Stomach smooth muscle (tissue), 2 donors: ENCODE measurements at regions not wholly inside any gene's neighbourhood (a gene's known extent, or its start where the extent isn't known, plus 50 kb on each side); places are given as distances from the start of the nearest gene placed in this dataset.

Source experiments
- H3K27ac ChIP-seq: one replicate; pipeline ENCODE4 v1.7.0; 2013; ENCODE audit warnings: mild to moderate bottlenecking, low read length, inconsistent platforms
- H3K27me3 ChIP-seq, 2 donors: one replicate each; pipeline ENCODE4 v1.7.0; 2013; ENCODE audit warnings: low read length in 2 of 2; ENCODE audit not compliant: insufficient read depth in 2 of 2, control insufficient read depth in 1 of 2
- H3K36me3 ChIP-seq, 2 donors: one replicate each; pipeline ENCODE4 v1.7.0; 2013; ENCODE audit warnings: low read length in 2 of 2; ENCODE audit not compliant: control insufficient read depth in 2 of 2, insufficient read depth in 2 of 2
- H3K4me1 ChIP-seq: one replicate; pipeline ENCODE4 v1.7.0; 2013; ENCODE audit warnings: low read length; ENCODE audit not compliant: control insufficient read depth, insufficient read depth
- H3K4me3 ChIP-seq, 2 donors: one replicate each; pipeline ENCODE4 v1.7.0; 2013; ENCODE audit warnings: low read length in 2 of 2
- H3K9ac ChIP-seq, 2 donors: one replicate each; pipeline ENCODE4 v1.7.0; 2013; ENCODE audit warnings: low read length in 2 of 2, mild to moderate bottlenecking in 1 of 2
- H3K9me3 ChIP-seq, 2 donors: one replicate each; pipeline ENCODE4 v1.7.0; 2013; ENCODE audit warnings: low read length in 2 of 2; ENCODE audit not compliant: control insufficient read depth in 2 of 2
- donor health status: healthy.
- donor health status: Pancreatic carcinoma.

- Histone ChIP-seq H3K9me3 (no peaks in the 10 kb centered on the region), H3K9ac (no peak overlapping the region), H3K27me3 (no peaks in the 10 kb centered on the region), H3K4me3 (no peak overlapping the region), H3K36me3 (no peaks in the 10 kb centered on the region), H3K27ac (no peak overlapping the region), H3K4me1 (no peaks in the 10 kb centered on the region)
These were observed 170.4 kb downstream of the SMIM20 start for GRCh38 chr4:26084414-26084813.

GRCh38 chr4:26085551-26085950 is 171.5 kb downstream of the SMIM20 start:
- no peaks in the 10 kb centered on the region for H3K27me3 ChIP-seq
- H3K9ac ChIP-seq: no peak overlapping the region

GRCh38 chr4:26086621-26087441 is 172.8 kb downstream of the SMIM20 start:
- no peaks in the 10 kb centered on the region for H3K36me3 ChIP-seq
- H3K27ac ChIP-seq: no peak overlapping the region
- H3K27me3 ChIP-seq: no peaks in the 10 kb centered on the region

More at GRCh38 chr4:26085551-26085950, 171.5 kb downstream of the SMIM20 start:
- Histone ChIP-seq H3K9me3 (no peaks in the 10 kb centered on the region), H3K4me3 (no peak overlapping the region), H3K4me1 (no peaks in the 10 kb centered on the region), H3K36me3 (no peaks in the 10 kb centered on the region), H3K27ac (no peak overlapping the region)

GRCh38 chr4:26088433-26088928 is 174.5 kb downstream of the SMIM20 start:
- Histone ChIP-seq H3K36me3 (no peaks in the 10 kb centered on the region), H3K9me3 (no peaks in the 10 kb centered on the region), H3K9ac (no peak overlapping the region), H3K4me3 (no peak overlapping the region), H3K27ac (no peak overlapping the region), H3K4me1 (no peaks in the 10 kb centered on the region), H3K27me3 (no peaks in the 10 kb centered on the region)

More at GRCh38 chr4:26086621-26087441, 172.8 kb downstream of the SMIM20 start:
- no peaks in the 10 kb centered on the region for H3K4me1 ChIP-seq
- no peaks in the 10 kb centered on the region for H3K9me3 ChIP-seq
- H3K4me3 ChIP-seq: no peak overlapping the region
- no peak overlapping the region for H3K9ac ChIP-seq

GRCh38 chr4:26093551-26093950 is 179.5 kb downstream of the SMIM20 start:
- H3K36me3 ChIP-seq: no peaks in the 10 kb centered on the region
- H3K27me3 ChIP-seq: no peaks in the 10 kb centered on the region
- no peak overlapping the region for H3K27ac ChIP-seq
- H3K4me1 ChIP-seq: no peaks in the 10 kb centered on the region
- no peak overlapping the region for H3K9ac ChIP-seq
- no peaks in the 10 kb centered on the region for H3K9me3 ChIP-seq
- H3K4me3 ChIP-seq: no peak overlapping the region

GRCh38 chr4:26094076-26094475 is 180.1 kb downstream of the SMIM20 start:
- Histone ChIP-seq H3K36me3 (no peaks in the 10 kb centered on the region), H3K4me3 (no peak overlapping the region), H3K9ac (no peak overlapping the region), H3K4me1 (no peaks in the 10 kb centered on the region), H3K27ac (no peak overlapping the region), H3K27me3 (no peaks in the 10 kb centered on the region), H3K9me3 (no peaks in the 10 kb centered on the region)

- H3K9me3 ChIP-seq: peaks cover 0 to 2% of the 10 kb centered on the region in 2 donors
These were observed 180.9 kb downstream of the SMIM20 start for GRCh38 chr4:26094911-26095310.

DNA sequence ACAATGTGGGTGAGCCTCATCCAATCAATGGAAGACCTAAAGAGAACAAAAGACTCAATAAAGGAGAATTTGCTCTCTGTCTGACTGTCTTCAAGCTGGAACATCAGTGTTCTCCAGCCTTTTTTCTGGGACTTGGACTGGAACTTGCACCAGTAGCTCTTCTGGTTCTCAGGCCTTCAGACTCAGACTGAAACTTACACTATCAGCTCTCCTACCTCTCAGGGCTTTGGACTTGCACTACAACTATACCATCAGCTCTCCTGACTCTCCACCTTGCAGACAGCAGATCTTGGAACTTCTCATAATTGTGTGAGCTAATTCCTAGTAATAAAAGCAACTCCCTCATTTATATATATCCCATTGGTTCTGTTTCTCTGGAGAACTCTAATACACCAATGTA is 185.9 kb downstream of the SMIM20 start:
- no peaks in the 10 kb centered on the region for H3K27me3 ChIP-seq
- H3K36me3 ChIP-seq: no peaks in the 10 kb centered on the region
- H3K4me3 ChIP-seq: no peak overlapping the region
- H3K4me1 ChIP-seq: no peaks in the 10 kb centered on the region
- H3K9me3 ChIP-seq: peaks cover 0 to 2% of the 10 kb centered on the region in 2 donors
- H3K27ac ChIP-seq: no peak overlapping the region
- H3K9ac ChIP-seq: no peak overlapping the region

More at GRCh38 chr4:26094911-26095310, 180.9 kb downstream of the SMIM20 start:
- no peaks in the 10 kb centered on the region for H3K36me3 ChIP-seq
- H3K27ac ChIP-seq: no peak overlapping the region
- no peaks in the 10 kb centered on the region for H3K4me1 ChIP-seq
- no peak overlapping the region for H3K4me3 ChIP-seq
- no peaks in the 10 kb centered on the region for H3K27me3 ChIP-seq
- H3K9ac ChIP-seq: no peak overlapping the region

GRCh38 chr4:26101011-26101410 is 187.0 kb downstream of the SMIM20 start:
- Histone ChIP-seq H3K27me3 (no peaks in the 10 kb centered on the region), H3K9ac (no peak overlapping the region), H3K36me3 (no peaks in the 10 kb centered on the region), H3K4me3 (no peak overlapping the region), H3K9me3 (peaks cover 0 to 2% of the 10 kb centered on the region in 2 donors), H3K4me1 (no peaks in the 10 kb centered on the region), H3K27ac (no peak overlapping the region)

DNA sequence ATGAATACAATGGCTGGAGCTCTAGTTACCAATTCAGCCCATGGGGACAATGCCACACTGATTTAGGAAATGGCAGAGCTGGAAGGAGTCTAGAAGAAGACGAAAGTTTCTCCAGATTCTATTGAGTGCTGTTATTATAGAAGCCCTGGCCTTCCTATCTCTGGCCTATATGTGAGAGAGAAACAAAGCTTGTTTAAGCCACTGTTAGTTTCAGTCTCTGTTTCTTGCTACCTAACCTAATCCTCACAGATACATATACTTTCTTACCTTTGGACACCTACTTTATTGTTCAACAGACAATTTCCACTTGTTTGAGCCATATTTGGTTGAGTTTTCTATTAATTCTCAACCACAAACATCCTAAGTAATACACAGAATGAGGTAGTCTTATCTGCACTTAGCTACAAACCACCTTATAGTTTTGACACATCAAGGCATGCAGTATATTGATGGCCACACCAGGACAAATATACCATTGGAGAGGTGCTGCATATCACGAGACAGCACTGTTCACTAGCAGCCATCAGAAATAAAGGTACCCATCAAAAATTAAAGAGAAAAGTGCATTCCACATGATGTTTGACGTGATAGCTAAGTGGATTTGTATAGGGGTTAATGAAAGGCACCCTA is 190.2 kb downstream of the SMIM20 start:
- H3K9me3 ChIP-seq: peaks cover 0 to 2% of the 10 kb centered on the region in 2 donors
- no peaks in the 10 kb centered on the region for H3K27me3 ChIP-seq
- no peak overlapping the region for H3K27ac ChIP-seq
- peaks cover 5% of the 10 kb centered on the region for H3K4me1 ChIP-seq
- H3K36me3 ChIP-seq: no peaks in the 10 kb centered on the region
- no peak overlapping the region for H3K4me3 ChIP-seq
- H3K9ac ChIP-seq: no peak overlapping the region

- no peak overlapping the region for H3K4me3 ChIP-seq
- no peak overlapping the region for H3K9ac ChIP-seq
- H3K27me3 ChIP-seq: no peaks in the 10 kb centered on the region
- no peak overlapping the region for H3K27ac ChIP-seq
- H3K4me1 ChIP-seq: peaks cover 5% of the 10 kb centered on the region
- no peaks in the 10 kb centered on the region for H3K36me3 ChIP-seq
- H3K9me3 ChIP-seq: no peaks in the 10 kb centered on the region
These were observed 191.3 kb downstream of the SMIM20 start for GRCh38 chr4:26105337-26105736.
